ENCODE measurements at regions not wholly inside any gene's neighbourhood (a gene's known extent, or its start where the extent isn't known, plus 50 kb on each side); places are given as distances from the start of the nearest gene placed in this dataset.

DNA sequence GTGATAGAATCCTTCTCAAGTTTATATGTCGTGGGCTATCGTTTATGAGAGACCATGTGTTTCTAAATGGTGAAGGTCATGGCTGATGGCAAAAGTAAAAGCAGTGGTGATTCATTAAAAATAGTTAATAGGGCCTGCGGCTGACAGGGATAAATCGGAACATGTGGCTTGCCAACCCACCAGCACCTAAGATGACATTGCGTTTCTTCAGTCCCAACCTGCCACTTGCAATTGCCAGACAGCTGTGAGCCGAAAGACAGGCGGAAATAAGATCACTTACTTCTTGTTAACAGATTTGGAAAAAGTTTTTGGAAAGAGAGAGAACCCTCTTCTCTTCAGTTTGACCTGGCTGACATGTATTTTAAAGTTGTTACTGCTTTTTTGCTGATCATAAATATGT lies 131.5 kb upstream of the MPPED2 start:
- 73 to 87% (median 81%) methylated on average over 7 of the region's 7 CpGs for WGBS, 5 donors
- H3K27ac ChIP-seq: no peak overlapping the region
- no peaks in the 10 kb centered on the region for H3K4me1 ChIP-seq
- TF ChIP-seq POLR2AphosphoS5 (IDR thresholded peaks at IDR 0.05) (no peak), POLR2A (IDR thresholded peaks at IDR 0.05) (no peak), EP300 (IDR thresholded peaks at IDR 0.05) (no peak), CTCF (IDR thresholded peaks at IDR 0.05) (no peak)
- H3K36me3 ChIP-seq: no peaks in the 10 kb centered on the region
- no peak overlapping the region for H3K4me3 ChIP-seq
- intact Hi-C loops (cut with DNase I; ENCODE audit: low total_unique reads): no loop called here
- H3K9me3 ChIP-seq: no peaks in the 10 kb centered on the region
- no peak for DNase-seq
- no peaks in the 10 kb centered on the region for H3K27me3 ChIP-seq

DNA sequence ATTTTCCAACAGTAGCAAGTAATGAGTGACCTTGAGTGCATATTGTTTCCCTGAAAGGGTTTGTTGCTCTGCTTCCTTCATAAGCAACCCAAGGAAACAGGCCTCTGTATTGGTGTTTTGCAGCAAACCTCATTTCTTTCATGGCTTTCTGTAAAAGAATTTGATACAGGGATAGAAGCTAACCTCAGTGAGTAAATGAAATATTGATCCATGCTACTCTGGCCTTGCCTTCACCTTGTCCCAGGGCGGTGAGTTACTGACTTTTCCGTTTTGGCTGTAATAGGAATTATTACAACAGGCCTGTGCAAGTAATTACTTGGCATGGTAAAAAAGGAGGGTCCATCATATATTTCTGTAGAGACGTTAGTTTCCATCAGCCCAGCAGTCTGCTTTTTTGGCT lies 130.9 kb upstream of the MPPED2 start:
- intact Hi-C loops (cut with DNase I; ENCODE audit: low total_unique reads): no loop called here
- H3K9me3 ChIP-seq: no peaks in the 10 kb centered on the region
- no peaks in the 10 kb centered on the region for H3K4me1 ChIP-seq
- H3K4me3 ChIP-seq: no peak overlapping the region
- no peaks in the 10 kb centered on the region for H3K36me3 ChIP-seq
- no peak for DNase-seq
- H3K27me3 ChIP-seq: no peaks in the 10 kb centered on the region
- 68 to 83% (median 81%) methylated on average over 3 of the region's 3 CpGs for WGBS, 5 donors
- H3K27ac ChIP-seq: no peak overlapping the region
- TF ChIP-seq POLR2AphosphoS5 (IDR thresholded peaks at IDR 0.05) (no peak), CTCF (IDR thresholded peaks at IDR 0.05) (no peak), POLR2A (IDR thresholded peaks at IDR 0.05) (no peak), EP300 (IDR thresholded peaks at IDR 0.05) (no peak)

GRCh38 chr11:30712749-30713148 lies 126.6 kb upstream of the MPPED2 start:
- no peak for DNase-seq
- Histone ChIP-seq H3K27ac (no peak overlapping the region), H3K27me3 (no peaks in the 10 kb centered on the region), H3K4me1 (no peaks in the 10 kb centered on the region), H3K36me3 (no peaks in the 10 kb centered on the region), H3K9me3 (no peaks in the 10 kb centered on the region), H3K4me3 (no peak overlapping the region)
- 31 to 56% (median 40%) methylated on average over 2 of the region's 2 CpGs for WGBS, 5 donors
- TF ChIP-seq CTCF (IDR thresholded peaks at IDR 0.05) (no peak), EP300 (IDR thresholded peaks at IDR 0.05) (no peak)
- intact Hi-C loops (cut with DNase I; ENCODE audit: low total_unique reads): no loop called here

DNA sequence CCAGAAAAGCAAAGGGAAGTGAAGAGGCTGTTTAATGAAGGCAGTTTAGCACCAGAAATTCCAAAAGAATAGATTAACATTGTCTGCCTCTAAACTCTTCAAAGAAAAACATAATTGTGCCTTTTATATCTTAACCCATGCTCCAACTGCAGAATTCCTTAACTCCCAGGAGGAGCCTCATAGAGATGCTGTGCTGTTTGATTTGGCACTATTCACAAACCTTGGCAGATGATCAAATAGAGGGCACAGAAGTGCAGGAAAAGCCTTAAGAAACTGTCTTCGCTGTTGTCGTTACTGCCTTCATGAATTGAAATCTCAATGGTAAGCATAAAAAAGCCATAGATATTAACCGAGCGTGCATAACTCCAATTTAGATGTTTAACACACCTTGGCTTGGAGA lies 124.1 kb upstream of the MPPED2 start:
- Histone ChIP-seq H3K4me1 (no peaks in the 10 kb centered on the region), H3K9me3 (no peaks in the 10 kb centered on the region), H3K27ac (no peak overlapping the region), H3K36me3 (no peaks in the 10 kb centered on the region), H3K4me3 (no peak overlapping the region), H3K27me3 (no peaks in the 10 kb centered on the region)
- WGBS, 5 donors: 57 to 72% (median 64%) methylated on average over 4 of the region's 4 CpGs
- no peak for TF ChIP-seq EP300 (IDR thresholded peaks at IDR 0.05)
- TF ChIP-seq CTCF (IDR thresholded peaks at IDR 0.05): no peak
- TF ChIP-seq POLR2AphosphoS5 (IDR thresholded peaks at IDR 0.05): no peak
- no peak for TF ChIP-seq POLR2A (IDR thresholded peaks at IDR 0.05)
- intact Hi-C loops (cut with DNase I; ENCODE audit: low total_unique reads): no loop called here
- DNase-seq: peak in 1 of 2 donors; percentile 14

DNA sequence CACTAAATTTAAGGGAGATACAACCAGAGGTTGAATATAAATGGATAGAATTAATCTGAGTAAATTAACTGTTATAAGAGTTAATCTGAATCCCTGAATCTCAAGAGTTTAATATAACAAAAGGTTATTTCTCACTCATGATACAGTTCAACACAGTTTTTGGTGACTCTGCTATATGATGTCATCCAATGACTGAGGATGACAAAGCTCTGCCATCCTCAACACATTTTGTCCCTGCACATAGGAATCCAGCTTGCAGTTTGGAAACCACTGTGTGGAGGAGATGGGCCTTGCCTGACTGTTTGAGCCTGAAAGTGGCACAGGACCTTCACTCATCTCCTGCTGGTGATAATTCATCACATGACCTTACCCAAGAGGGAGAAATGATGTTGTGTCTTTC lies 121.0 kb upstream of the MPPED2 start:
- no peak for DNase-seq
- Histone ChIP-seq H3K4me1 (no peaks in the 10 kb centered on the region), H3K36me3 (no peaks in the 10 kb centered on the region), H3K9me3 (no peaks in the 10 kb centered on the region), H3K27ac (no peak overlapping the region), H3K27me3 (no peaks in the 10 kb centered on the region), H3K4me3 (no peak overlapping the region)
- TF ChIP-seq POLR2AphosphoS5 (IDR thresholded peaks at IDR 0.05) (no peak), POLR2A (IDR thresholded peaks at IDR 0.05) (no peak), EP300 (IDR thresholded peaks at IDR 0.05) (no peak), CTCF (IDR thresholded peaks at IDR 0.05) (no peak)
- intact Hi-C loops (cut with DNase I; ENCODE audit: low total_unique reads): no loop called here
